Activated CD4-positive, alpha-beta T cell treated with anti-CD3 and anti-CD28 coated beads for 48 hours (primary cell): ENCODE measurements at regions not wholly inside any gene's neighbourhood (a gene's known extent, or its start where the extent isn't known, plus 50 kb on each side); places are given as distances from the start of the nearest gene placed in this dataset.
"Not testable (repeated sequence)": the region's sequence is repeated elsewhere in the genome, so short reads cannot be mapped to it uniquely, and the experiment has no call there.

Experiments used
- DNase-seq: peaks from one replicate; pipeline ENCODE4 v3.0.0-alpha.2; 2020

GRCh38 chr5:92081958-92082712, 699.0 kb upstream of the ARRDC3 start:
- DNase-seq, result no peak

- no peak for DNase-seq
Measured at GRCh38 chr5:92070786-92071185, 687.7 kb upstream of the ARRDC3 start.

- DNase-seq, result no peak
Measured at GRCh38 chr5:92064993-92065392, 681.9 kb upstream of the ARRDC3 start.

- no peak for DNase-seq
Measured at GRCh38 chr5:92051741-92052140, 668.6 kb upstream of the ARRDC3 start.

GRCh38 chr5:92050970-92051369, 667.9 kb upstream of the ARRDC3 start:
- DNase-seq, result no peak

GRCh38 chr5:92041911-92042660, 659.0 kb upstream of the ARRDC3 start:
- no peak for DNase-seq

- DNase-seq, result no peak
Measured at GRCh38 chr5:92041206-92041605, 658.1 kb upstream of the ARRDC3 start.

GRCh38 chr5:92029792-92030191, 646.7 kb upstream of the ARRDC3 start:
- not testable (repeated sequence) for DNase-seq

- DNase-seq, result no peak
Measured at GRCh38 chr5:92023555-92023954, 640.4 kb upstream of the ARRDC3 start.

- no peak for DNase-seq
Measured at GRCh38 chr5:92023141-92023471, 640.0 kb upstream of the ARRDC3 start.

- no peak for DNase-seq
Measured at GRCh38 chr5:92022415-92023140, 639.5 kb upstream of the ARRDC3 start.

- DNase-seq, result no peak
Measured at GRCh38 chr5:92019376-92019990, 636.4 kb upstream of the ARRDC3 start.

- no peak for DNase-seq
Measured at GRCh38 chr5:92017776-92018175, 634.7 kb upstream of the ARRDC3 start.

GRCh38 chr5:92011845-92012244, 628.7 kb upstream of the ARRDC3 start:
- DNase-seq, result not testable (repeated sequence)

- no peak for DNase-seq
Measured at GRCh38 chr5:92003806-92004205, 620.7 kb upstream of the ARRDC3 start.

GRCh38 chr5:92002721-92003274, 619.7 kb upstream of the ARRDC3 start:
- no peak for DNase-seq

GRCh38 chr5:91998774-91999173, 615.7 kb upstream of the ARRDC3 start:
- DNase-seq, result no peak

- no peak for DNase-seq
Measured at GRCh38 chr5:91983869-91984268, 600.8 kb upstream of the ARRDC3 start.

GRCh38 chr5:91978221-91978882, 595.2 kb upstream of the ARRDC3 start:
- DNase-seq, result no peak

- no peak for DNase-seq
Measured at GRCh38 chr5:91977579-91977978, 594.5 kb upstream of the ARRDC3 start.

- DNase-seq, result no peak
Measured at GRCh38 chr5:91976451-91976850, 593.3 kb upstream of the ARRDC3 start.

- DNase-seq, result no peak
Measured at GRCh38 chr5:91963166-91963565, 580.0 kb upstream of the ARRDC3 start.

- no peak for DNase-seq
Measured at GRCh38 chr5:91957666-91958065, 574.5 kb upstream of the ARRDC3 start.
